IPS DF 19.7 (cell line): ENCODE measurements at regions not wholly inside any gene's neighbourhood (a gene's known extent, or its start where the extent isn't known, plus 50 kb on each side); places are given as distances from the start of the nearest gene placed in this dataset.
"Not testable (repeated sequence)": the region's sequence is repeated elsewhere in the genome, so short reads cannot be mapped to it uniquely, and the experiment has no call there.

Source experiments
- DNase-seq: peaks from one replicate; pipeline ENCODE4 v3.0.0-alpha.2; 2013; ENCODE audit warnings: low read depth, low spot score

- DNase-seq: no peak
These were observed 205.6 kb downstream of the RHOU start for GRCh38 chr1:228940926-228941325.

- DNase-seq: no peak
These were observed 206.4 kb downstream of the RHOU start for GRCh38 chr1:228941666-228942065.

- no peak for DNase-seq
These were observed 208.2 kb downstream of the RHOU start for GRCh38 chr1:228943436-228943835.

GRCh38 chr1:228944296-228944695, 209.0 kb downstream of the RHOU start:
- DNase-seq: no peak

GRCh38 chr1:228944935-228945371, 209.7 kb downstream of the RHOU start:
- no peak for DNase-seq

- DNase-seq: no peak
These were observed 210.6 kb downstream of the RHOU start for GRCh38 chr1:228945885-228946284.

- DNase-seq: not testable (repeated sequence)
These were observed 214.3 kb downstream of the RHOU start for GRCh38 chr1:228949617-228950016.

GRCh38 chr1:228953207-228953606, 217.9 kb downstream of the RHOU start:
- DNase-seq: no peak

- DNase-seq: not testable (repeated sequence)
These were observed 218.5 kb downstream of the RHOU start for GRCh38 chr1:228953808-228954207.

GRCh38 chr1:228955691-228956090, 220.4 kb downstream of the RHOU start:
- DNase-seq: no peak

- no peak for DNase-seq
These were observed 221.6 kb downstream of the RHOU start for GRCh38 chr1:228956864-228957263.

- no peak for DNase-seq
These were observed 222.3 kb downstream of the RHOU start for GRCh38 chr1:228957535-228957934.

GRCh38 chr1:228958121-228958520, 222.8 kb downstream of the RHOU start:
- DNase-seq: no peak

- no peak for DNase-seq
These were observed 223.5 kb downstream of the RHOU start for GRCh38 chr1:228958741-228959140.

GRCh38 chr1:228960705-228961104, 225.4 kb downstream of the RHOU start:
- no peak for DNase-seq

- DNase-seq: no peak
These were observed 226.2 kb downstream of the RHOU start for GRCh38 chr1:228961511-228961910.

- DNase-seq: no peak
These were observed 228.5 kb downstream of the RHOU start for GRCh38 chr1:228963795-228964177.

GRCh38 chr1:228964178-228965089, 229.2 kb downstream of the RHOU start:
- no peak for DNase-seq

- DNase-seq: no peak
These were observed 233.8 kb downstream of the RHOU start for GRCh38 chr1:228968891-228969606.

GRCh38 chr1:228969953-228970800, 234.9 kb downstream of the RHOU start:
- DNase-seq: no peak

- no peak for DNase-seq
These were observed 237.3 kb downstream of the RHOU start for GRCh38 chr1:228972576-228972975.

GRCh38 chr1:228974273-228974672, 239.0 kb downstream of the RHOU start:
- no peak for DNase-seq
